Embryonic facial prominence (tissue), 1 donor: ENCODE measurements at regions not wholly inside any gene's neighbourhood (a gene's known extent, or its start where the extent isn't known, plus 50 kb on each side); places are given as distances from the start of the nearest gene placed in this dataset.
"Not testable (repeated sequence)": the region's sequence is repeated elsewhere in the genome, so short reads cannot be mapped to it uniquely, and the experiment has no call there.

Experiments
- DNase-seq: peaks from one replicate; pipeline ENCODE4 v3.0.0-alpha.2; 2016; ENCODE audit errors: extremely low spot score

DNA sequence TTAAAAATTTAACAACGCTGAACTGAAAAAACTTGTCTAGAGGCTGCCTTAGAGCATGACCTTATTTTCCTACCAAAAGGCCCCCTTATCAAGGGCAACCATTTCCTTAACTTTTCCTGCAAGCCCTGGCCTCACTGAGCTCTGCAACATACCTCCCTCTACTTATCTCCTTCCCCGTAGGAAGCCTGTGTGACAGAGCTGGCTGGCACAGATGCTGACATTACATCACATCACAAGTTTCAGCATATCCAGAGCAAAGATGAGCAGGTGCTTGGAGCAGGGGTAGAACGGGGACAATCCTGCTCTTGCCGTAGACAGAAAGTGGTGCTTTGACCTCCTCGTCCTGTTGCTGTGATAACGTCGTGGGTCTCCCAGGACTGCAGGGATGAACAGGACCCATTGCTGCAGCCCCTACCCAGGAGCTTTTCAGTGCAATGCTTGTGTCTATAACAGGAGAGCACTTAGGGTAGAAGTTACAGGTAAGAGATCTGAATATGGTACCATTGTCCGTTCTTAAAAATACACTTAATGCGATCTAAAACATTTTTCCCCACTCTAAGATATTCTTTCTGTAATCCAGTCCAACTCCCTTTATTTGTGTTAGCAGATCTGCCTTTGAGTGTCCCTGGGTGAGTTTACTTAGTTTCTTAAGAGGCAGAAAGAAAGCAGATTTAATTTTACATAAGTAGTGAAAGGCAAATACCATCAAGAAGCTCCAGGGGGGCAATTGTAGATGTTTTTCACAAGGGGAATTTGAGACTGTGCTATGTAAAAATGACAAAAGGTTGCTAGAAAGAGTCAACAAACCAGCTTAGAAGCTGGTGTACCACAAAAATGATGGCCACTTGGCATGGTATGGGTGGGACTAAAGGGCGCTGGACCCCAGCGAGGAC lies 101.9 kb upstream of the EFNA5 start:
- DNase-seq, result no peak

DNA sequence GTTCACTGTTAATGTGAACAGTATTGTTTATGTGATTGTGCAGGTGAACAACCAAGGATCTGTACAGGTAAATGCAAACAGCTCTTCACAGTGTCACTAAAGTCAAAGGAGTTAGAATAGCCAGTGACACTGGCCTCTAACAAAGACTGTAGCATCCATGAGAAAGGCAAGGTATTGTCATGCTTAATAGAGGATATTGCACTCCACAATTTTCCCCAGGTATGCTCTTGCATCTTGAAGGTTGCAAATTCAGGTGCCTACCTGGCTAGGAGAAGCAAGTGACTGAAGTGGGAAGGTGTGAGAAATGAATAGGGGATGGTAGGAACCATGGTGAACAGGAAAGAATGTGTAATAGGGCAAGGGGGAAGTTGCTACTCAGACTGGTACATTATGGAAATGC lies 101.2 kb upstream of the EFNA5 start:
- no peak for DNase-seq

DNA sequence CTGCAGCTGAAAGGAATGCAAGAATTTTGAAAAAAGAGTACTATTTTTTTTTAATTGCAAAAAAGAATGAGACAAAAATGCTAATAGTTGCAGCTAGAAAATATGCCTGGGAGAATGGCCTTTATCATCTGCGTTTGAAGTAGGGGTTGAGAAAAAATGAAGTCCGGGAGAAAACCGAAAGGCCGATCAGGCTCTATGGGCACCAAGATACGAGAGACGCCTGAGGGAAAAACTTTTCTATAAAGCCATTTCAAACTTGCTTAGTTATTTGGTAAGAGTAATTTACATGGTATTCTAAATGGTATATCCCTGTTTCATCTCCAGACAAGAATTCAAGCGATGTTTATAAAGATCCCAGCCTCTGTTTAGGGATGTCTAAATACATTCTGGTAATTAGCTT lies 99.3 kb upstream of the EFNA5 start:
- no peak for DNase-seq

DNA sequence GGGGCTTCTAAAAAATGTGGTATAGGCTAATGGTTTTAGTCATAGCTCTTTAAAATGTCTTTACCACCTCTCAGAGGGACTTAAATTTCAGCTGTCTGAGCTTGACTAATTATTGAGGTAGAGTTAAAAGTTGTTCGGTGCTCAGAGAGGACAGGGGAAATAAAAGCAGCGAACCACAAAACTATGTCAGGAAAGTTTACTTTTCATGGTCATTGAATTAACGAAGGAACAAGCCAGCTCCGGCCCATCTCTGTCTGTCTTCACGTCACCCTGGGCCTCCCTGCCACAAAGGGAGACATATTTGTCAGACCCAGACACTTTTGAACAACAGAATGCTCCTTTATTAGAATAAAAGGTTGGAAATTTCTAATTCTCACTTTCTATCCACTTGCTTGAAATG lies 98.8 kb upstream of the EFNA5 start:
- no peak for DNase-seq

DNA sequence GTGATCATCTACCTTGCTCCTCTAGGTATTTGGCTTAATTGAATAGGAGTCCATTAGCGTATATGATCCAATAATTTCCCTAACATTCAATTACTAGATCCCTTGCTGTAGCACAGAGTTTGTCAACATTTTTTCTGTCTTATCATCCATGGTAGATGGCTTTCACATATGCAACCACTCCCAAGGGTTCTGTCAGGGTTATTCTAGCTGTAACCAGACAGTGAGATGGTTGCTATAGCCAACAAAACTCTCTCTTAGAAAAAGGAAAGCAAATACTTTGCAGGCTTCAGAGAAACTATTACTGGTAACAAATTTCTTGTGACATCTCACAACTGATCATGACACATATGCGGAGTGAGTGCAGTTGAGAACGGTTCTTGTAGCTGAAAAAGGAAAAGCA lies 96.2 kb upstream of the EFNA5 start:
- DNase-seq, result no peak

DNA sequence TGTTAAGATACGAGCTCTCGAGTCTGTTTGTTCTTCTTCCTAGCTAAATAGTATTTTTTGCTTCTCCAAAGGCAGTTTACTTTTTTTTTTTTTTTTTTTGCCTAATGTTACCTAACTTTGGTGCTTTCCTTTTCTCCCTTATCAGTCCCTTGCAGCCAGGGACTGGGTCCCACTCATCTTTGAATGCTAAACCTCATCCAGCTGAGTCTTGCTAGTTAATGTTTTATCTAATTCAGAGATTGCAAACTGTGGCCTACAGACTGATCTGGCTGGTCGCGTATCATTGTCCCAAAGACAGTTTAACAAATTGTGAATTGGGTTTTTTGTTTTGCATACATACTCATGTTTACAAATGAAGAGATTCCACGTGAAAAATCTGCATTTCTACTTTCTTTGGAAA lies 95.7 kb upstream of the EFNA5 start:
- no peak for DNase-seq

DNA sequence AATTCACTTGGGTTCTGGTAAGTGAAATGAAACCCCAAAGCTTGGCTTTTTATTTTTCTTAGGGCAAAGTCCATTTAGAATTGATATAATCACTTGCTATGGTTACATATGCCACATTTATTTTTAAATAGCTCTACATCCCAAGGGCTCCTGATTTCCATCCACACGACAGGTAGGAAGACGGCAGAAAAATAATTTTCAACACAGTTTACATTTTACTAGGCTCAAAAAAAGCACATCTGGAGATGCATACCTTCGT lies 95.0 kb upstream of the EFNA5 start:
- no peak for DNase-seq

DNA sequence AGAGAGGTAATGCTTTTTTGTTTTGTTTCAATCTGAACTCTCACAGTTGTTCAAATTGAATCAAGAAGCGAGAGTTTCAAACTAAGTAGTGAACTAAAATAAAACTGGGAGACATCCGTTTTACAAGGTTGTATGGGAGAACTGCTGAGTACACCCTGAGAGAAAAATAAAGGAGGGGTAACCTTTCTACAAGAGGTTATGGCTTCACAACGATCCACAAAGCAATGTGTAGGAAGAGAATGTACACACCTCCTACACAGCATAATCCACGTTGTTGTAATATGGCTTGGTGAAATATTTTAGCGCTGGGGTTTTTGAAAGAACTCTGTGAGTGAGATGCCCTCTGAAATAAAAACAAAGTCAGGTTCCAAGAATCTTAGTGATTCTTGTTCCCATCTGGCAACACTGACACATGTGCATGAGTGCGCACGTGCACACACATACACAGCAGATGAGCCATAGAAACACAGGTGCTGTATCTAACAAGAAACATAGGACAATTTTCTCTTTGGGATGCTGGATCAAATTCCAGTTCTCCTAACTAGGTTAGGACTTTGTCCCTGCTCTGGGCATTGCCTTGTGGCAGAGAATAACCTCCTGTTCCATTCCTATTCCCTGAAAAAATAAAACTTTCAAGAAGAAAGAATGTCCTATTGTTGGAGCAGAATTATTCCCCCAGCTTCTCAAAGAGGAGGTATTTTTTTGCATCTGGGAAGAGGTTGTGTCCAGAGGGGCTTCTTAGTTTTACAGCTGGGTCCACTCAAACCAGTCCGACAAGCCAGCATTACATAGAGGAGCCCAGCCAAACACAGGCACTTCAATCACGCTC lies 94.5 kb upstream of the EFNA5 start:
- no peak for DNase-seq

DNA sequence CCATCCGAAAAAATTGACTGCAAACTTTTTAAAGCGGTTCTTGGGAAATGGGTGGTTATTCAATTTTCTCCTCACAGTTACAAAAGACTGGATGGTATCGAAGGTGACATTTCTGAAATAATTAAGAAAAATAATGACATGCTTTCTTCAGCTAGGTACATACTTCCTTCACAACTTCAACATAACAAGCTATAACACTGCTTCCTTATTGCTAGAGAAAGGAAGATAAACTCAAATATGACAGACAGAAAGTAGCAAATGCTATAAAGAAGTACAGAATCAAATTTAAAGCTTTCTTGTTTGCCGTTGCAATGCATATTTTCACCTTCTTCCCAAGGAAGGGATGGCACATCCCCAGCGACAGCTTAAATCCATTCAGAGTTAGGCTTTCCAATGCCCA lies 93.5 kb upstream of the EFNA5 start:
- no peak for DNase-seq

DNA sequence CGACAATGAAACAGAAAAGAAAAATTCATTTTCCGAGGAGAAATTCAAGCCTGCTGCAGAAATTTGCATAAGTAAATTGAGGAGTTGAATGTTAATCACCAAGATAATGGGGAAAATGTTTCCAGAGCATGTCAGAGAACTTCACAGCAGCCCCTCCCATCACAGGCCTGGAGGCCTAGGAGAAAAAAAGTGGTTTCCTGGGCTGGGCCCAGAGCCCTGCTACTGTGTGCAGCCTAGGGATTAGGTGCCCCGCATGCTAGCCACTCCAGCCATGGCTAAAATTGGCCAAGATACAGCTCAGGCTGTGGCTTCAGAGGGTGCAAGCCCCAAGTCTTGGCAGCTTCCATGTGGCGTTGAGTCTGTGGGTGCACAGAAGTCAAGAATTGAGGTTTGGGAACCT lies 82.7 kb upstream of the EFNA5 start:
- no peak for DNase-seq

DNA sequence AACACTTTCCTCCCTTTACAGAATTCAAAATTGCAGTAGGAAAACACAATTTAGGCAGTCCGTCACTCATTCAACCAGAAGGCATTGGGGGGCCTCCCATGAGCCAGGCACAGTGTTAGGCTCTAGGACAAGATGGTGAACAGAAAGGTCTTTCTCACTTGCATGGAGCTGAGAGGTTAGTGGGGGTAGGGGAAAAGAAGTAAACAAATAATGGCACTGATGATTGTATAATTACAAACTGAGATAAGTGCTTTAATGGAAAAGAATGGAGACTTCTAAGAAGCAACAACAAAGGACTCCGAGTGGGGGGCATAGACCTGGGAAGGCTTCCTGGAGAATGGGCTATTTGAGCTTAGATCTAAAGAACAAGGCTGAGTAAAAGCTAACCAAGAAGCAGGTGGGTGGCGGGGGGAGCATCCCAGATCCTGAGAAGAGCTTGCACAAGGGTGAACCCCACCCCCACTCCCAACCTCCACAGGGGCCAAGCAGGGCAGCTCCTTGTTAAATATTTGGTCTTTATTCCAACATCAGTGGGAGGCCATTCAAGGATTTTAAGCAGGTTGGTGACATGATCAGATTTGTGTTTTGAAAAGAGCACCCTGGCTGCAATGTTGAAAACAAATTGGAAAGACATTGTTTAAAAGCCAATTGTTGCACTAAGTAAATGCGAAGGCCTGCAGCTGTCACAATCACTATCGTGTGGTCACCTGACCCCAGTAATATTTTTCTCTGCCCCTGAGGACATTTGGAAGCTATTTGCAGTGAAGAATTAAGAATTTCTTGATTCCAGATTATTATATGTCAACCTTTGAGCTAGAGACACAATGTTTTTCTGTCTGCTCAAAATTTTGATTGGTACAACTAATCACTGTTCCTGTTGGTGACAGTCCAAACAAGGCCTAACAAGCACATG lies 73.9 kb upstream of the EFNA5 start:
- no peak for DNase-seq

DNA sequence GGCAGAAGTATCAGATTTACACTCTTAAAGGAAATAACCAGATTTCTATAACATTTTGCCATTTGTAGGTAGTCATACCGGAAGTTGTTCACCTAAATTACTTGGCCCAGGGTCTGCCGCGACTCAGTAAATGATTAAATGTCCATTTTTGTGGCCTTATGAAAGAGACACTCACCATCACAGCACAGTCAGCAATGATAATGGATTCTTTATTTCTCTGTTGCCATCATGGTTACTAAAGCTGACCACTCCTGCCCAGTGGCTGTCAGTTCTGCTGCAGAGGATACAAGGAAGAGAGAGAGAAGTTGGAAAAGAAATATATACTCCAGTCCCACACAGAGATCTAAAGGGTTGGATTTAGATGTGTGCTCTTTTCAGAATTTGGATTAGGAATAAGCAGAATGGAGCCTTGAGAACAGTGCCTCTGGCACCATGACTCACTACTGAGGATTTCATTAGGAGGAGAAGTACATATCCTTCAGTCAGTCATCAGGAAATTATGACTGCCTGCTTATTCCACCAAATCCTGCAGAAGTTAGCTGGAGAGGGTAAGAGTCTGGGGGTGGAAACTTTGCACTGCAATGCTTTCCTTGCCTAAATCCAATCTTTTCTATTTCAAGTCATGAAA lies 72.8 kb upstream of the EFNA5 start:
- no peak for DNase-seq

DNA sequence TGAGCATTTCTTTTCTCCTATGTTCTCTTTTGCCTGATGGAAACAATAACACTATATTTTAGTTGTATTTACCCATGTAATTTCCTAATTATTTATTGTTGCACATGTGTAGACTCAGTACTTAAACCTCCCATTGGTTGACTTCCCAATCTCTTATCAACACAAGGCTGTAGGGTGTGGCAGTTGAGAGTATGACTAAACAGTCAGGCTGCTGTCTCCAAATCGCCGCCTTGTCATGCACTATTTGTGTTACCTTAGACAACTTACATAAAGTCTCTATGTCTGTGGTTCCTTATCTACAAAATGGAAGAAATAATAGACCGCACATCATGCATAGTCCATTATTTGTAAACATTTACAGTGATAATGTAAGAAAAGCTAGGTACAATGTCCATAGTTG lies 68.9 kb upstream of the EFNA5 start:
- DNase-seq, result no peak

DNA sequence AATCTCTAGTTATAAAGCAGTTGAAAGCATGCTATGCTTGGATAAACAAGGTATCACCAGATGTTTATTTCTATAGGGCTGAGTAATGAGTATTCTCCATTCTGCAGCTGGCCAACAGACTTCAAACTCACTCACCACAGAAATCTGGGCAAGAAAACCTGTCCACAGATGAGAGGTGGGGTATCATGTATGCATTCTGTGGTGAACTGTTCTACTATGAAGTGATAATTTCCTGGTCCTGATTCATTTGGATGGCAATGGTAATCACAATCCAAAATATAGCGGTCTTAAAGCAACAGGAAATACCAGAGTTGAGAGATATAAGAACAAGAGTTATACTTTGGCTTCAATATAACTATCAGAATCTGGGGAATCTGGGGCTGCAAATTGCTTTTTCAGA lies 65.9 kb upstream of the EFNA5 start:
- DNase-seq, result no peak

DNA sequence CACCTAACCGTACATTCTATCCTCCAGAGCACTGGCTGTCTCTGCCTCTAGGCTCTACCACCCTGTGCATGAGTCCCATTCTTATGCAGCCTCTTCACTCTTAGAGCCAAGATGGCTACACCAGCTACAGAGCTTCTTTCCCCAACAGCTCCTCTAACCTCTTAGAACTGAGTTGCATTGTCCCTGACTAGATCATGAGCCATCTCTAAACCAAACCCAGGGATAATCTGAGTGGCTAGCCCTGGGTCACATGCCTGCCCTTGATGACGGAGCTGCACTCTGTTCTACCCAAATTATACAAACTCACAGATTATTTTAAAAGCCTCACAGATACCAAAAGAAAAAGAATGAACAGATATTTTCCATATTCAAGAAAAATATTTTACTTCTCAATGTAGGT lies 65.4 kb upstream of the EFNA5 start:
- not testable (repeated sequence) for DNase-seq

DNA sequence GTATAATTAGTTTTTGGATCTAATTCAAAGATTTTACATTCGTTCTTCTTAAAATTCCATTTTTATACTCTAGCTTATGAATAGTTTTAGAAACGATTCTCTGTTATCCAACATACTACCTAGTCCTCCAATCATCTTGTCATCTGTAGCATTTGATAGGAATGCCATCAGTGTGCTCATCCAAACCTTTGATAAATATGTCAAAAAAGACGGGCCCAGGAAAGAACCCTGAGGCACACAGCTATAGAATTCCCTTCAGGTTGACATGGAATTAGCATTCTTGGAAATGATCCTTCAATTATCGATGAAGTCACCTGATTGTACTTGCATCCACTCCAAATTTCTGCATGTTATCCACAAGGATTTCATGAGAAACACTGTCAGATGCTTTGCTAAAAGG lies 64.8 kb upstream of the EFNA5 start:
- DNase-seq, result no peak

DNA sequence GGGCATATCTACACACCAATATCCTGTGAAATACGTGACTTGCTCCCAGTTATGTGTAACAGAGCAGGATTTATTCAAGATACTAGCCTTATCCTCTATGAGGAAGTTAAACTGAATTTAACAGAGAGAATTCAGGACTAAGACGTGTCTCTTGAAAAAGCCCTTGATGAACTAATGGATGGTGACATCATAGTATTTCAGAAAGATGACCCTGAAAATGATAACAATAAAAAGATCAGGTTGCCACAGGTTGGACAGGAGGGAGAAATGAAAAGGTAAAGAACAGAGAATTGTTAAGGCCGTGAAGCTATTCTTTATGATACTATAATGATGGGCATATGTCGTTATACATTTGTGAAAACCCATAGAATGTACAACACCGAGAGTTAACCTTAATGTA lies 56.2 kb upstream of the EFNA5 start:
- no peak for DNase-seq

DNA sequence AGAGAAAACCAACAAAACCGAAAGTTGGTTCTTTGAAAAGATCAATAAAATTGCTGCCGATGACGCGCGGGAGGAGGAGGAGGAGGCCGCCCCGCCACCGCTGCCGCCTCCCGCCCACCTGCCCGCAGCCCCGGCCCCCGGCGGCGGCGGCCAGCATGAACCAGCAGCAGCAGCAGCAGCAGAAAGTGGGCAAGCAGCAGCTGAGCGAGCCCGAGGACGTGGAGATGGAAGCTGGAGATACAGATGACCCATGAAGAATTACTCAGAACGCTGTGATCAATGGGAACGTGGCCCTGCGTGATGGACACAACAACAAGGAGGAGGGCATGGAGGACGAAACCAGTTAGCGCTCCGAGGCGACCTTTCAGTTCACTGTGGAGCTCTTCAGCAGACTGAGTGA lies 53.9 kb upstream of the EFNA5 start:
- DNase-seq, result no peak

DNA sequence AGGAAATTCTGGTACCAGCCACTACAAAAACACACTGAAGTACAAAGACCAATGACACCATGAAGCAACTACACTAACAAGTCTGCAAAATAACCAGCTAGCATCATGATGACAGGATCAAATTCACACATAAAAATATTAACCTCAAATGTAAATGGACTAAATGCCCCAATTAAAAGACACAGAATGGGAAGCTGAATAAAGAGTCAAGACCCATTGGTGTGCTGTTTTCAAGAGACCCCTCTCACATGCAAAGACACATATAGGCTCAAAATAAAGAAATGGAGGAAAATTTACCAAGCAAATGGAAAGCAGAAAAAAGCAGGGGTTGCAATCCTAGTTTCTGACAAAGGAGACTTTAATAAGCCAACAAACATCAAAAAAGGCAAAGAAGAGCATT lies 50.5 kb upstream of the EFNA5 start:
- not testable (repeated sequence) for DNase-seq
